ENCODE measurements at regions not wholly inside any gene's neighbourhood (a gene's known extent, or its start where the extent isn't known, plus 50 kb on each side); places are given as distances from the start of the nearest gene placed in this dataset.

DNA sequence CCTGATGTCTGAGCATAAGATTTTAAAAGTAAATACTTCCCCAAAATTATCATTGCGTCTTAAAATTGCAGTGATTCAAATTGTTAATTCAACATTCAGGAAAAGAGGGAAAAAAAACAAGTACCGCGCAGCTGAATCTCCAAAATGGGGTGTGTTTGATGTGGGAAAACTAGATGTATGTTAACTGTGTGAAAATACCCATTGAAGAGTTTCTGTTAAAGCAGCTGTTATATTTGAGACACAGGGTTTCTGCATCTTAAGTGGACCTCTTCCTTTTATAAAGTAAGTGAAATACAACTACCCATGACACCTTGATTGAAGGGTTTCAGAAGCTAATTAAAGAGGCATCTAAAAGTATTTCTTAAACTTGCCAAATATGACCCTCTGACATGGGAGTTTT is 1186.1 kb downstream of the NLGN4X start:
- H3K4me1 ChIP-seq: no peaks in the 10 kb centered on the region
- TF ChIP-seq CTCF (IDR thresholded peaks at IDR 0.05; ENCODE audit: low read depth, low read length): no peak
- no peaks in the 10 kb centered on the region for H3K36me3 ChIP-seq
- H3K4me3 ChIP-seq (ENCODE audit: low read depth, low read length): no peak overlapping the region
- DNase-seq: no peak
- H3K9me3 ChIP-seq: no peaks in the 10 kb centered on the region
- H3K27me3 ChIP-seq: no peaks in the 10 kb centered on the region

DNA sequence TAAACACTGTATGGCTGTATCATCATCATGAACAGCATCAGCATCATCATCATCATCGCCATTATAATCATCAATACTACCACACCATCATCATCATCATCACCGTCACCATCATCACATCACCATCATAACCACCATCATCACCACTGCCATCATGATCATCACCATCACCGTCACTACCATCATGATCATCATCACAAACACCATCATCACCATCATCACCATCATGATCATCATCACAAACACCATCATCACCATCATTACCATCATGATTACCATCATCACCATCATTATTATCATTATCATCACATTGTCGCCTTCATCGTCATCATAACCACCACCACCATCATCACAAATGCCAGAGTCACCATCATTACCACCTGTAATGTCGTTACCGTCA is 1196.9 kb downstream of the NLGN4X start:
- Histone ChIP-seq H3K9me3 (no peaks in the 10 kb centered on the region), H3K4me3 (ENCODE audit: low read depth, low read length) (no peak overlapping the region), H3K4me1 (no peaks in the 10 kb centered on the region), H3K36me3 (no peaks in the 10 kb centered on the region), H3K27me3 (no peaks in the 10 kb centered on the region)
- DNase-seq: no peak
- TF ChIP-seq CTCF (IDR thresholded peaks at IDR 0.05; ENCODE audit: low read depth, low read length): no peak

GRCh38 chrX:5015451-5015850 is 1213.2 kb downstream of the NLGN4X start:
- Histone ChIP-seq H3K9me3 (no peaks in the 10 kb centered on the region), H3K4me1 (no peaks in the 10 kb centered on the region), H3K27me3 (no peaks in the 10 kb centered on the region), H3K36me3 (no peaks in the 10 kb centered on the region), H3K4me3 (ENCODE audit: low read depth, low read length) (no peak overlapping the region)
- no peak for DNase-seq
- TF ChIP-seq CTCF (IDR thresholded peaks at IDR 0.05; ENCODE audit: low read depth, low read length): no peak

DNA sequence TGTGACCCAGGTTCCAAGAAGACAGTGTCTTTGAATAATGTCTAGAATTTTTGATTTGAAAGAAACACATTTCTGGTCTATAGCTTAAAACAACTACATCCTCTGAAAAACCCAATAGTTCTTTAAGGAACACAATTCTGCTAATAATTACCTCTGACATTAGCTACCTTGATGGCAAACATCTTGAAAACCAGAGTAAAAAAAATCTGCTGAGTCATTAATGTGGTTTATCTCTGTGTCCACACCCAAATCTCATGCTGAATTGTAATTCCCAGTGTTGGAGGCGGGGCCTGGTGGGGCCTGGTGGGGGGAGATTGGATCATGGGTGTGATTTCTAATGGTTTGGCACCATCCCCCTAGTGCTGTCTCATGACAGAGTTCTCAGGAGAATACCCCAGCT is 1233.8 kb downstream of the NLGN4X start:
- TF ChIP-seq CTCF (IDR thresholded peaks at IDR 0.05; ENCODE audit: low read depth, low read length): no peak
- Histone ChIP-seq H3K27me3 (no peaks in the 10 kb centered on the region), H3K4me3 (ENCODE audit: low read depth, low read length) (no peak overlapping the region), H3K4me1 (no peaks in the 10 kb centered on the region), H3K9me3 (no peaks in the 10 kb centered on the region), H3K36me3 (no peaks in the 10 kb centered on the region)
- no peak for DNase-seq

DNA sequence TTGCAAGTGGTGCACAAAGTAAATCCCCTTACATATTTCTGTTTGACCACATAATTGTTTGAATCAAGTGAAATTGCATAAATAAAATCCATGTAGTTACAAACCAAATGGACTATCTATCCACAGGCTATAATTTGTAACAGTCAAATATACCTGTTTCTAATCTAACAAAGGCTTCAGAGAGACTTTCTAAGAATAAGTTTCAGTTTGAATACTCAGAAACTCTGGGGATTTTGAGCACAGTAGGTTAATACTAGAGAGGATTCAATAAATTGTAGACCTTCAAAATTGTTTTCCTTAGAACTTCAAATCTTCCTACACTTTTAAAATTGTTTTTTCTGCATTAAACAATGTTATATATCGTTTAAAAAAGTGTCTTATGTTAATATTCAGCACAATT is 1250.1 kb downstream of the NLGN4X start:
- no peak for DNase-seq
- no peak for TF ChIP-seq CTCF (IDR thresholded peaks at IDR 0.05; ENCODE audit: low read depth, low read length)
- H3K9me3 ChIP-seq: no peaks in the 10 kb centered on the region
- H3K36me3 ChIP-seq: no peaks in the 10 kb centered on the region
- no peak overlapping the region for H3K4me3 ChIP-seq (ENCODE audit: low read depth, low read length)
- no peaks in the 10 kb centered on the region for H3K27me3 ChIP-seq
- H3K4me1 ChIP-seq: no peaks in the 10 kb centered on the region

DNA sequence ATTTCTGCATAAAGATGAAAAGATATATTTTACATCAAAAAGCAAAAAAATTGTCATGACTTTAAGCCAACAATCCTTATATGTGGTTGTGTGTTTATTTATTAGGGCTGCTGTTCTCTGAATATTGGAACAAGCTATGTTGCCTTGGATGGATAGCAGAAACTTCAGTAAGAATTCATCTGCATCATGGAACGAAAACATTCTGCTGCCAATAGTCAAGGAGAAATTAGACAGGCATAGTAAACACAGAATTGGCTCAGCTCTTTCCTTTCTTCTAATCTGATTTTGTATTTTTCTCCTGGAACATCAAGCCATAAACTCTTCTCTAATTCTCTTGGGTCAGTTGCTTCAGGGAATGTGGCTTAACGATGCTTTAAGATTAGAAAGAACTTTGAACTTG is 1257.0 kb downstream of the NLGN4X start:
- TF ChIP-seq CTCF (IDR thresholded peaks at IDR 0.05; ENCODE audit: low read depth, low read length): no peak
- Histone ChIP-seq H3K9me3 (no peaks in the 10 kb centered on the region), H3K4me3 (ENCODE audit: low read depth, low read length) (no peak overlapping the region), H3K36me3 (no peaks in the 10 kb centered on the region), H3K27me3 (no peaks in the 10 kb centered on the region), H3K4me1 (no peaks in the 10 kb centered on the region)
- DNase-seq: no peak

All from BE2C (cell line).